Heart right ventricle (tissue), 16 donors: ENCODE measurements at regions not wholly inside any gene's neighbourhood (a gene's known extent, or its start where the extent isn't known, plus 50 kb on each side); places are given as distances from the start of the nearest gene placed in this dataset.

Source experiments
- ATAC-seq, 8 donors: fragments of 200-7000 bp; cut with Tn5 transposase; one replicate each; pipeline ENCODE4 v1.9.1; 2020; ENCODE audit warnings: mild to moderate bottlenecking in 8 of 8, moderate library complexity in 8 of 8, moderate number of reproducible peaks in 1 of 8
- DNase-seq, 2 donors: peaks; one replicate each; pipeline ENCODE4 v3.0.0-alpha.2; 2020
- H3K27ac ChIP-seq, 10 donors: fragments of 200-600 bp; sonication (generic) in 2 of 10; one replicate each; pipeline versions ENCODE4 v1.5.0 to v1.8.0; 2020 to 2022; ENCODE audit warnings: mild to moderate bottlenecking in 3 of 10
- H3K27me3 ChIP-seq, 7 donors: fragments of 200-600 bp; one replicate each; pipeline ENCODE4 v1.8.0; 2021 to 2022; ENCODE audit warnings: mild to moderate bottlenecking in 2 of 7
- H3K36me3 ChIP-seq, 9 donors: fragments of 200-600 bp; sonication (generic) in 1 of 9; one replicate each; pipeline versions ENCODE4 v1.5.0 to v1.8.0; 2020 to 2022; ENCODE audit warnings: mild to moderate bottlenecking in 2 of 9
- H3K4me1 ChIP-seq, 9 donors: fragments of 200-600 bp; sonication (generic) in 1 of 9; one replicate each; pipeline versions ENCODE4 v1.5.0 to v1.8.0; 2020 to 2022; ENCODE audit warnings: mild to moderate bottlenecking in 4 of 9
- H3K4me3 ChIP-seq, 10 donors: fragments of 200-600 bp; sonication (generic) in 2 of 10; one replicate each; pipeline versions ENCODE4 v1.5.0 to v1.8.0; 2020 to 2022; ENCODE audit warnings: mild to moderate bottlenecking in 7 of 10, moderate library complexity in 2 of 10
- H3K9me3 ChIP-seq, 11 donors: fragments of 200-600 bp in 10 of 11; sonication (generic) in 2 of 11; one replicate each; pipeline versions ENCODE4 v1.5.0 to v1.8.0; 2013 to 2022; ENCODE audit warnings: mild to moderate bottlenecking in 2 of 11, control low read depth in 1 of 11, moderate library complexity in 1 of 11
- WGBS, 2 donors: extraction: QIAGEN DNeasy Blood & Tissue Kit; methylation state at CpG; one replicate each; pipeline ENCODE4 v1.1.7; 2013; ENCODE audit warnings: inconsistent platforms in 1 of 2; 5-methylcytosine and 5-hydroxymethylcytosine counted together
- intact Hi-C, 10 donors: fragments of 100-400 bp; cut with DNase I; formaldehyde crosslinking; loops; one replicate each; pipeline versions ENCODE4 v1.11.1 to v1.14.2; 2022
- TF ChIP-seq, protein P1 (sequence below), 9 donors: fragments of 200-600 bp; sonication (generic) in 2 of 9; IDR thresholded peaks; one replicate each; pipeline versions ENCODE4 v1.5.0 to v1.8.0; 2021 to 2022; ENCODE audit warnings: antibody characterized with exemption in 9 of 9, mild to moderate bottlenecking in 5 of 9, moderate library complexity in 1 of 9
- donor health status: Arrhythmogenic right ventricular cardiomyopathy.
- donor health status: ischemic (EF 13 %, LVEDD 7.1; RV severe dilation, severe dysfunction).
- donor health status: healthy with polysubstance abuse.
- donor health status: DM: no; HTN: yes; CAD: no.
- donor health status: DM: no; HTN: no; CAD: no.
- donor health status: ischemic (EF 25% LVEDD 6.9; RV normal size, moderate dysfunction).
- donor health status: ischemic (EF 25% LVEDD 5.7; RV mildly dilated, moderate dysfunction).
- donor health status: healthy.
- donor health status: DM: yes; HTN: yes; CAD: no.
- donor health status: Ischemic cardiomyopathy.
- donor health status: ischemic (EF 35%, LVEDD 5.7; RV mildly dilated, moderate dysfunction).
- donor health status: nonischemic (EF 11% LVEDD 7.7; RV severe dilation, severe dysfunction).
- donor health status: DM: yes; HTN: yes; CAD: no.
- donor health status: PGD.
- donor health status: ischemic (EF 29% LVEDD 5.4; RV normal size, mild dysfunction).
- donor health status: nonischemic (EF 23%, LVEDD 6.1; RV moderate dilation, normal function).

DNA sequence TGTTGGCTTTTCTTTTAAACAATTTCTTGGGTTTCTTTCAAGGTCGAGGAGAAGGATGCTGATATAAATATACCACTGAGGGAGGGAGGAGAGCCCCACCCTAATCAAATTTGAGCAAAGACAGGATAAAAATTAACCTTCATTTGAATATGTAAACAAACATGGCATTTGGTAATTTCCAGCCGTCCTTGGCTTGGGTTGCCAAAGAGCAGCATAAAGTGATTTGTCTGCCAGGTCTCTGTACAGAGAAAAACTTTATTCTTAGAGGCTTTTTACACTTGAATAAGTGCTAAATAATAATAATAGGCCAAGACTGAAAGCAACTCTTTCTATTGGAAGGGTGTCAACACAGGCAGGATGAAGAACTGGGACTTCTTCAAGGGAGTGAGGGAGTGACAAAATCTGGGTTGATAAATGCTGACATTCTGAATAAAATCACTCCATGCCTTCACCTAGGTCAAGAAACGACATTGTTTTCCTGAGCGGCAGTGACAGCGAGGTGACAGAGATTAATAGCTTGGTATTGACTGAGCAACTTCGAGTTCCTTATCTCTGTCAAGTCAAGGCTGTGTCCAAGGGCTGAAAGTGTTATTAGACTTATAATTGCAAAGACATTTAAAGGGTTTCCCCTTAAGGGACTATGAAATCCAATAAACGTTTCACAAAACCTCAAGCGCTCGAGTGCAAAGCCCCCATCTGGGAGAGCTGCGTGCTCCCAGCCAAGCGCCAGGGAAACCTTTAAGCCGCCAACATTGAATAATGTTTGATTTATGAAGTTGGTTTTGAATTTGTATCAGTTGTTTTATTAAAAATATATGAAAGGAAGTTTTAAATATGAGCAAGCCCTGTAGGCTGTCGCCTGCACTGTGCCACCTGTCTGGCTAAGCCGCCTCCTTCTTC, 269.5 kb upstream of the N4BP1 start:
- 64 to 65% methylated on average over 14 of the region's 14 CpGs for WGBS, 2 donors
- ATAC-seq: no peak
- intact Hi-C loops: no loop called here

DNA sequence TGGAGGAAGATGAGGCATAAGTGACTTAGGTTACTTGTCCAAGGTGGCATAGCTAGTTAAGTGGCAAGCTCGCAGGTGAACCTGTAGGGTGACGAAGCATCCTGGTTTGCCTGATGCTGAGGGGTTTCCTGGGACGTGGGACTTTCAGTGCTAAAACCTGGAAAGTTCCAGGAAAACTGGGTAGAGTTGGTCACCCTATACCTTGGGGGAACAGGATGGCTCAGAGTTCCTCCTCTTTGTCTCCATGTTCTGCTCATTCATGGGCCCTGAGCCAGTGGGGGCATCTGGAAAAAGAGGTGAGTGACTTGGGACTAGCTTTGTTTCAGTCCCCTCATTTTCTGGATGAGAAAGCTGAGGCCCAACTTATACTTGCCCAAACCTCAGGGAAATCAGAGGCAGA, 268.0 kb upstream of the N4BP1 start:
- TF ChIP-seq, protein P1, sequence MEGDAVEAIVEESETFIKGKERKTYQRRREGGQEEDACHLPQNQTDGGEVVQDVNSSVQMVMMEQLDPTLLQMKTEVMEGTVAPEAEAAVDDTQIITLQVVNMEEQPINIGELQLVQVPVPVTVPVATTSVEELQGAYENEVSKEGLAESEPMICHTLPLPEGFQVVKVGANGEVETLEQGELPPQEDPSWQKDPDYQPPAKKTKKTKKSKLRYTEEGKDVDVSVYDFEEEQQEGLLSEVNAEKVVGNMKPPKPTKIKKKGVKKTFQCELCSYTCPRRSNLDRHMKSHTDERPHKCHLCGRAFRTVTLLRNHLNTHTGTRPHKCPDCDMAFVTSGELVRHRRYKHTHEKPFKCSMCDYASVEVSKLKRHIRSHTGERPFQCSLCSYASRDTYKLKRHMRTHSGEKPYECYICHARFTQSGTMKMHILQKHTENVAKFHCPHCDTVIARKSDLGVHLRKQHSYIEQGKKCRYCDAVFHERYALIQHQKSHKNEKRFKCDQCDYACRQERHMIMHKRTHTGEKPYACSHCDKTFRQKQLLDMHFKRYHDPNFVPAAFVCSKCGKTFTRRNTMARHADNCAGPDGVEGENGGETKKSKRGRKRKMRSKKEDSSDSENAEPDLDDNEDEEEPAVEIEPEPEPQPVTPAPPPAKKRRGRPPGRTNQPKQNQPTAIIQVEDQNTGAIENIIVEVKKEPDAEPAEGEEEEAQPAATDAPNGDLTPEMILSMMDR (IDR thresholded peaks at IDR 0.05): no peak
- Histone ChIP-seq H3K9me3 (no peaks in the 10 kb centered on the region), H3K27me3 (peaks cover 0 to 9% (median 0%) of the 10 kb centered on the region in 7 donors), H3K4me3 (no peak overlapping the region), H3K36me3 (no peaks in the 10 kb centered on the region), H3K27ac (no peak overlapping the region), H3K4me1 (no peaks in the 10 kb centered on the region)
- no peak for DNase-seq
- no peak for ATAC-seq
- intact Hi-C loops: no loop called here
- WGBS, 2 donors: 76% methylated on average over 3 of the region's 3 CpGs

More for the DNA sequence above, 269.5 kb upstream of the N4BP1 start:
- TF ChIP-seq, protein P1 (IDR thresholded peaks at IDR 0.05): no peak
- H3K27me3 ChIP-seq: peaks cover 0 to 9% (median 0%) of the 10 kb centered on the region in 7 donors
- no peaks in the 10 kb centered on the region for H3K36me3 ChIP-seq
- H3K4me1 ChIP-seq: no peaks in the 10 kb centered on the region
- H3K27ac ChIP-seq: no peak overlapping the region
- DNase-seq: no peak
- H3K9me3 ChIP-seq: no peaks in the 10 kb centered on the region
- no peak overlapping the region for H3K4me3 ChIP-seq

DNA sequence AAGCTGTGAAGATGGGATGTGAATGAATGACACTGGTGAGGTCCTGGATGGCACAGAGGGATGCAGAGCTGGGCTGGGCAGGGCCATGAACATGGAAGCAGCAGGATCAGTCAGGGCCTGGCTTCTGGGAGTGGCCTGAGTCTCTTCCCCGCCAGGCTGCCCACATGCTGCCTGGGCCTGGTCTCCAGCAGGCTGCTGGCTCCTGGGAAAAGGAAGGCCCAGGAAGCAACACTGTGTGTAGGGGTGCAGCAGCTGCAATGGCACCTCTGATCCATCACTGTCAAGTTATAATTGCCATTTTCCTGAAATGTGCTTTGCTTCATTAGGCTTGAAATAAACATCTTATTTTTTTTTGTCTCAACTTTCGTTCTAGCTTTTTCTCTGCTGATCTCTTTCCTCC, 260.2 kb upstream of the N4BP1 start:
- Histone ChIP-seq H3K27ac (no peak overlapping the region), H3K4me3 (no peak overlapping the region), H3K27me3 (no peaks in the 10 kb centered on the region), H3K9me3 (peaks cover 0 to 5% (median 0%) of the 10 kb centered on the region in 11 donors), H3K36me3 (no peaks in the 10 kb centered on the region), H3K4me1 (no peaks in the 10 kb centered on the region)
- DNase-seq (no peak), ATAC-seq (no peak)
- 58 to 65% methylated on average over 2 of the region's 2 CpGs for WGBS, 2 donors
- intact Hi-C loops: no loop called here
- TF ChIP-seq, protein P1 (IDR thresholded peaks at IDR 0.05): no peak

DNA sequence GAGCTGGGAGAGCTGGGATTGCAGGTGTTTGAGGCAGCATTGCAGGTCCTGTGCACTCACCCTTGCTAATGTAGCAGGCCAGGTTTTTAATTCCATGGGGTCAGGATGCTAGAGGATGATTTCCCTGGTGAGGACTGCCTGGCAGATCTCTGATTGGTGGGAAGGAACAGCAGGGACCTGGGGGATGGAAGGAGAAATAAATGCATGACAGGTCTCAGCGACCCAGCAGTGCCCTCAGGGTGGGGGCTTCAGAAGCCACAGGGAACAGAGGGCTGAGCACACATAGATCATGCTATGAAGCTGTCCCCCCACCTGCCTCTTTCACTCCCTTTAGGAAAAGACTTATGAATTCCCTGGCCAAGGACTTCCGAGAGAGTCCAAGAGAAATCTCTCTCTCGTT, 255.5 kb upstream of the N4BP1 start:
- DNase-seq (no peak), ATAC-seq (no peak)
- Histone ChIP-seq H3K36me3 (no peaks in the 10 kb centered on the region), H3K27ac (no peak overlapping the region), H3K27me3 (peaks cover 0 to 3% (median 0%) of the 10 kb centered on the region in 7 donors), H3K4me3 (no peak overlapping the region), H3K4me1 (no peaks in the 10 kb centered on the region), H3K9me3 (peaks cover 0 to 11% (median 0%) of the 10 kb centered on the region in 11 donors)
- intact Hi-C loops: no loop called here
- 62 to 66% methylated on average over 3 of the region's 3 CpGs for WGBS, 2 donors
- TF ChIP-seq, protein P1 (IDR thresholded peaks at IDR 0.05): no peak
